ACHN (cell line): ENCODE measurements at regions not wholly inside any gene's neighbourhood (a gene's known extent, or its start where the extent isn't known, plus 50 kb on each side); places are given as distances from the start of the nearest gene placed in this dataset.

Experiments
- DNase-seq: peaks from one replicate; pipeline ENCODE4 v3.0.0-alpha.2; 2015
- in situ Hi-C: cut with HindIII; loops from 2 replicates; pipeline ENCODE4 v1.10.0; 2017; ENCODE audit warnings: low sequenced_read_pairs, low pct_ligation_motif_present, low pct_unique_long_range_greater_than_20kb

DNA sequence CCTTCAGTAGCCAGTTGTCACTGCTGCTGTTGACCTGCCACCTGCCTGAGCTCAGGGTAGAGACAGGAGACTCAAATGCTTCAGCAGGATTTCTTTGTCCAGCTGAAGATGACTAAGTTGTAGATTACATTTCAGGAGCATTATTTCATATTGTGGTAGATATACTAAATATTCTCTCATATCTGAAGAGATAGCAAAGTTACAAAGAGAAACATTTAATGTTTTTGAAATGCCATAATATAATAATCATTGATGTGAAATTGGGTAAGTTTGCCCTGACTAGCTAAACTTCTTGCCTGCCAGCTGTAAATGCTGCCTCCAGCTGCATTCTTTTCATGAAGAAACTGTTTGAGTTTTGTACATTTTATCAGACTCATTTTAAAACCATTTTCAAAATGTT, 247.6 kb upstream of the CNKSR2 start:
- in situ Hi-C loops, result no loop called here

GRCh38 chrX:21131346-21131745, 242.9 kb upstream of the CNKSR2 start:
- no peak for DNase-seq
- in situ Hi-C loops, result no loop called here

More for the DNA sequence above, 247.6 kb upstream of the CNKSR2 start:
- no peak for DNase-seq

- DNase-seq, result no peak
- in situ Hi-C loops, result no loop called here
These were observed 242.4 kb upstream of the CNKSR2 start for GRCh38 chrX:21131786-21132185.

DNA sequence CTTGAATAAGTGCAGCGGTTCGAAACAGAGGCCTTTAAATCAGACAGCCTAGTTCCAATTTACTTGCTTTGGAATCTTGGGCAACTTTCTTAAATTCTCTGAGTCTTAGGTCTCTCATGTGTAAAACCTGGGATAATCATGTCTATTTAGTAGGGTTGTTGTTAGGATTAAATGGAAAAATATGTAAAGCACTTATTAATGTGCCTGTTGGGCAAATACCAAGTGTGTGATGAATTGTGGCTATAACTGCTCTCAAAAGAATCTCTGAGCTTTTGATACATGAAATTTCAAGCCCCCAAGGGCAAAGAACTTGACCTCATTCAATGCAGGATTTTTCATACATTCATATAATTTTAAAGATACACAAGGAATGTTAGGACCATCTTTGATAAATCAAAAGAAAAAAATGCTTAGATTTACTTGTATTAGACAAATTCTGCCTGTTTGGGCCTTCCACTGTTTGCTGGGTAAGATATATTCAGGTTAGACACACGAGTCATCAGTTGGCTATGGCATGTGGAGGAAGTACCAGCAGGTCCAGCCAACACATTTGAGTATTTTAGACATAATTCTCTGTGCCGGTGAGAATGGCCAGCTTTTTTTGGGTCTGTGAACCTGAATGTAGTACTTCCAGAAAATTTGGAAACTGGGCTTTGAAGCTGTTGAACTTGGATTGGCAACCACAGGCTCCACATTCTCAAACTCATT, 241.4 kb upstream of the CNKSR2 start:
- in situ Hi-C loops, result no loop called here
- DNase-seq, result no peak

DNA sequence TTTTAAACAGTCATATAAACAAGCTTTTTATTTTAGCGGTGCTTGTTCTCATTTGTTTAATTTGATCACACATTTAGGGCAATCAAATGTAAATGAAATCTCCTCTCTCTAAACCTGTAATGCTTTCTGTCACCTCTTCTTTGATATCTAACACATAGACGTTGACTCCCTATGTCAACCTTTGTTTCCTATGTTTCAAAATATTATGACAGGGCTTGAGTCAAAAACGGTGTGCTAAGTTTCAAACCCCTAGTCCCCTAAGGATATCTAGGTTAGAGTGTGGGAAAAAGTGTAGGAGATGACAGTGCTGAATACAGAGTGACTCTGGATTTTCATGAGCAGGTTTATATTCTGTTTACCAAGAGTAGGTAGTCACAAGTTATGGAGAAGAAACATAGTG, 224.0 kb upstream of the CNKSR2 start:
- DNase-seq, result no peak
- in situ Hi-C loops, result no loop called here

GRCh38 chrX:21151051-21151450, 223.2 kb upstream of the CNKSR2 start:
- in situ Hi-C loops, result no loop called here

DNA sequence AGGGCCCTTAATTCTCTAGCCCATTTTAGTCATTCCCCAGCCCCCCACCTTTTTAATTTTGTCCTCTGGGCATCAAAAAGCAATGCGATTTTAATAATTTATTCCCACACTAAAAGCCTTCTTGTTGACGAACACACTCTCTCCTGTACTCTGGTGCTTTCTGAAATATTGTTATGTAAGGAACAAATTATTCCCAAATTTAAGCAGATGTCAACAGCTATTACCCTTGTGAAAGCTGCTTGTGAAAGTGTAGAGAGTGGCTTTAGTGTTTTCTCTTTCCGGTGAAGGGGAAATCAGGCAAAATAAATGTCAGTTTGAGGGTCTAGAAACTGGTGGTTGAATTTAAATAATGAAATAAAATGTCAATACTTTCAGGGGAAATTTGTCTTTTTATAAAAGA, 221.2 kb upstream of the CNKSR2 start:
- in situ Hi-C loops, result no loop called here
- no peak for DNase-seq

More at GRCh38 chrX:21151051-21151450, 223.2 kb upstream of the CNKSR2 start:
- no peak for DNase-seq

- in situ Hi-C loops, result no loop called here
- no peak for DNase-seq
These were observed 220.7 kb upstream of the CNKSR2 start for GRCh38 chrX:21153503-21153902.

- no peak for DNase-seq
- in situ Hi-C loops, result no loop called here
These were observed 218.3 kb upstream of the CNKSR2 start for GRCh38 chrX:21155916-21156315.

- in situ Hi-C loops, result no loop called here
- no peak for DNase-seq
These were observed 217.6 kb upstream of the CNKSR2 start for GRCh38 chrX:21156632-21157031.

- DNase-seq, result no peak
- in situ Hi-C loops, result no loop called here
These were observed 215.5 kb upstream of the CNKSR2 start for GRCh38 chrX:21158678-21159077.

DNA sequence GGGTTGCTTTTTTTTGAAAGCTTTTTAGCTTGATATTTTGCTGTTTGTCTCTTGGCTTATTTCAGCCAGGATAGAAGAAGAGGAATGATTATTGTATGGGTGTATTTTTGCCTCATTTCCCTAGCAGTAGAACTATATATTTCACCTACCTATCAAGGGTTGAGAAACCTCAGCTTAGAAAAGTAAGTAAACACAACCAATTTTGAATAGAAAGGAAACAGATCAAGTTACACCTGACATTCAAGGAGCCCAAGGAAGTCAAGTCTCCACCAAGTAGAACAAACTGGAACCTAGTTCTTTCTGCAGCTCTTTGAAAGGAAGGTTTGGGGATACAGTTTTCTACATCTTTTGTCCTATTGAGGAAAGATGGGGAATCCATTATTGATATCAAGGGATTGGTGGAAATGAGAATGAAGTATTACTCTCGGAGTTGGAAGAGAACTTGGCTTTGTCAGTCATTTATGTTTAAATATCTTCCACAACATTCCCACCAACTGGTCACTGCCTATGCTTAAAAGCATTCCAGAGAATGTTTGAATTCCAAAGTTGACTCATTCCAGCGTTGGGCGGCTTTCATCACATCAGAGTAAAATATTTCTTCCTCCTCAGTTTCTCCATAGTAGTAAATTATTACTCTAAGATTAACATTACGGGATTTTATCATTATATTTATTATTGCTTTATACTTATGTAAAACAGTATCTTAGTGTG, 207.8 kb upstream of the CNKSR2 start:
- in situ Hi-C loops, result no loop called here
- peak; percentile 77 for DNase-seq

GRCh38 chrX:21167011-21167410, 207.2 kb upstream of the CNKSR2 start:
- DNase-seq, result peak; percentile 2
- in situ Hi-C loops, result no loop called here

DNA sequence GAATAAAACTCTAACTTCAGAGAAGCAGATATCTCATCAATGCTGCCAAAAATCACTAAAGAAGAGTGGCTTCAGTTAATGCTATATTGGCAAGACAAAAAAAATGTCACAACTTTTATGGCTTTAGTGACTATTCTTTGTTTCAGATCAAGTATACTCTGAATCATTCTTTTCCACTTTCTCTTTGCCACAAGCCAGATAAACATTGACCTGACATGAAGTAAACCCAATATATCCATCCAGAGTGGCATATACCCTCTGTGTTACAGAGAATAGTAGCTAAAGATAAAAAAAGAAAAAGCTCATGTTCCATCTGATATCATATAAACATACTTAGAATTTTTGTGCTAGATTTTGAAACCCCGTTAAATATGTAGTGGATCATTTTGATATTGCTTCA, 206.7 kb upstream of the CNKSR2 start:
- in situ Hi-C loops, result no loop called here

GRCh38 chrX:21168401-21169160, 205.6 kb upstream of the CNKSR2 start:
- in situ Hi-C loops, result no loop called here
- no peak for DNase-seq

More for the DNA sequence above, 206.7 kb upstream of the CNKSR2 start:
- peak; percentile 7 for DNase-seq

DNA sequence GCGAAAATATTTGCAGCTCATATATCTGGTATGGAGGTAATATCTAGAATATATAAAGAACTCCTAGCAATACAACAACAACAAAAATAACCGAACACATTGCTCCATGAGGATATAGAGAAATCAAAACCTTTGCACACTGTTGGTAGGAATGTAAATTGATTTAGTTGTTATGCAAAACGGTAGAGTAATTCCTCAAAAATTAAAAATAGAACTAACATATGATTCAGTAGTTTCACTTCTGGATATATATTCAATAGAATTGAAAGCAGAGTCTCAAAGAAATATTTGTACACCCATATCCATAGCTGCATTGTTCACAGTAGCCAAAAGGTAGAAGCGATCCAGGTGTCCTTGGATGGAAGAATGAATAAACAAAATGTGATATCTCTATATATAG, 203.0 kb upstream of the CNKSR2 start:
- in situ Hi-C loops, result no loop called here
- no peak for DNase-seq

DNA sequence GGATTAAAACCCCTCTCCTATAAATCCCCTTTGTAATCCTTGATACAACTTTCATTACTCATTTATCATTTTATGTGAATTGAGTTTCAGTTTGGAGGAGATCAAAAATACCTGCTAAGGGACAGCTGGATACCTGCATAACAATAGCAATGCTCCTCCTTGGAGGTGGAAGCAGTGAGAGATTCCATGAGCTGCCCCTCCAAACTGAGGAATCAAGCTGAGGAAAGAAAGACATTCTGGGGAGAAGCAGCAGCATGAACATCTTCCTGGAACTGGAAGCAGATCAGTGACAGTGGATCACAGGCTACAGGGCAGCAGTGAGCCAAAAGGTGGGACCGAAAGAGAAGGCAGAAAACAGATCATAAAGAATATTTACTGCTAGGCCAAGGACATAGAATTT, 199.8 kb upstream of the CNKSR2 start:
- no peak for DNase-seq
- in situ Hi-C loops, result no loop called here

DNA sequence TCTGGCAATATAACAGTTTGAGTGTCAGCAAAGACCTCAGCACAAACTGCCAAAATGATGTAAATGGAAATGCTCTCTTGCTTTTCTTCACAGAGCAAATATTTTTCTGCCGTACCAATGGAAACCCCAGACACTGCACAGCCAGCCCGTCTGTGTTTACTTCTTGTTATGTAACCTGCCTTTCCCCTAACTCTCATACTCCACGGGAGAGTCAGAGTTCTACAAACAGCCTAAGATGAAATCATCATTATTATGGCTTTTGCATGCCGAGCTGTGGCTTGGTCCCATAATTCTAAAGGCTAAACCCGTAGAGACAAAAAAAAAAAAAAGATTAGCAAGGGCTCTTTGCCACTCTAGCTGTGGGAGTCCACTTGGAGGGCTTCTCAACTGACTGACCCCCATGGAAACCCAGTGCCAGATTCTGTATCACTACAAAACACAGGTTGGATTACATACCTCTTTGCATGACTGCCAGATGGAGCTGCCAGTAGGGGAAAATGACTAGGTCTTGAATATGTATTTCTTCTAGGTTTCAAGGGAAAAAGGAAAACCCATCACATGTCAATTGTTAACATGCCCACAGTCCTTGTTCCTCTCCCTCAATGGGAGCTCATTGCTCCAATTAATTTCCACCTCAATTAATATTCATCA, 197.2 kb upstream of the CNKSR2 start:
- in situ Hi-C loops, result no loop called here
- DNase-seq, result no peak

DNA sequence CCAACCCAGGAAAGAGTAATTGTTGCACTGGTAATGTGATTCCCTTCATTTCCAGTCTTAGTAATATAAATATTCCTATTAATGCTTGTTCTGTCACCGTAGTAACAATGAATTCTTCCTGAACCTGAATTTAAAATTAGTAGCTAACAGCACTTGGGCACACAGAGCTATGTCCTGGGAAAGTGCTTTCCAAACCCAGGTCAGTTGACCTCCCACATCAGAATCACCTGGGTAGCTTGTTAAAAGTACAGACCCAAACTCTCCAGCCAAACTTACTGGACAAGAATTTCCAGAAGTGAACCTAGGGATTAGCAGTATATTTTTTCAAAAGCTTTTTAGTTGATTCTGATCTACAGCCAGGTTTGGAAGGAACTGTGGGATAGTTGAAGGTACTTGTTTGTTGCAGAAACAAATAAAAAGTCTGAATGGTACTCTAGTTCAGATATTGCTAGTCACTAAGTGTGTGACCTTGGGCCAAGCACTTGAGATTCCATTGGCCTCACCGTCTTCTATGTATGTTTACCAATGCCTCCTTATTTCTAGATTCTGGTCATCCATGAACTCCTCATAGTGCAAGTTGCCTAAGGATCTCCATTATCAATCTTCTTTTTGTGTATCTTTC, 192.9 kb upstream of the CNKSR2 start:
- no peak for DNase-seq
- in situ Hi-C loops, result no loop called here
